Endothelial cell of umbilical vein (primary cell): ENCODE measurements at regions not wholly inside any gene's neighbourhood (a gene's known extent, or its start where the extent isn't known, plus 50 kb on each side); places are given as distances from the start of the nearest gene placed in this dataset.
A peak's percentile ranks its signal among the peaks of the same experiment; 100 is the strongest.
"Not testable (repeated sequence)": the region's sequence is repeated elsewhere in the genome, so short reads cannot be mapped to it uniquely, and the experiment has no call there.

Experiments used
- BruUV-seq: library from RNA; stranded (reverse); fragments of 400-500 nt; replicated peaks from 2 replicates; lab custom pipeline; 2021; lab: Mats Ljungman, UMichigan
- CTCF ChIA-PET: fragments of 300-600, 350-600 bp; sonication (Branson Sonifier 250); formaldehyde crosslinking; loops from one replicate; lab custom pipeline; 2021; ENCODE audit warnings: antibody characterized with exemption, inconsistent platforms; lab: Charles Lee
- POLR2A ChIA-PET: fragments of 300-600, 350-600 bp; sonication (Branson Sonifier 250); formaldehyde crosslinking; loops from one replicate; lab custom pipeline; 2021; ENCODE audit warnings: antibody characterized with exemption, inconsistent platforms; lab: Charles Lee
- DNase-seq: peaks from one replicate; pipeline ENCODE4 v3.0.0-alpha.2; 2011; ENCODE audit warnings: low read depth, low spot score
- FAIRE-seq: peaks from 2 replicates; lab custom pipeline; 2011; peaks lifted over from hg19 to GRCh38; lab: Jason Lieb, UNC
- H2AFZ ChIP-seq: 2 replicates; pipeline ENCODE4 v1.6.0; 2012; ENCODE audit warnings: low read depth, low read length, control low read depth, inconsistent platforms
- H3K27ac ChIP-seq: 2 replicates; pipeline ENCODE4 v1.5.1; 2011; ENCODE audit warnings: low read depth, mild to moderate bottlenecking, control low read depth, low read length, moderate library complexity; ENCODE audit not compliant: insufficient read depth
- H3K27me3 ChIP-seq, 2 experiments: 2 replicates each; pipeline versions ENCODE4 v1.6.0 to v1.6.1; 2011; ENCODE audit warnings: low read length in 2 of 2, mixed read lengths in 1 of 2; ENCODE audit not compliant: control insufficient read depth in 2 of 2, insufficient read depth in 2 of 2
- H3K36me3 ChIP-seq, 2 experiments: 2 replicates in 1 of 2; 3 replicates in 1 of 2; pipeline ENCODE4 v1.5.1; 2011; ENCODE audit warnings: low read length in 2 of 2, mild to moderate bottlenecking in 1 of 2, moderate library complexity in 1 of 2; ENCODE audit not compliant: control insufficient read depth in 2 of 2, insufficient read depth in 2 of 2; ENCODE audit errors: extremely low read depth in 1 of 2
- H3K4me1 ChIP-seq: 3 replicates; pipeline ENCODE4 v1.5.1; 2011; ENCODE audit warnings: mild to moderate bottlenecking, low read length; ENCODE audit not compliant: control insufficient read depth, insufficient read depth; ENCODE audit errors: extremely low read depth
- H3K4me2 ChIP-seq: 2 replicates; pipeline ENCODE4 v1.6.1; 2011; ENCODE audit warnings: low read length, control low read depth, mixed read lengths; ENCODE audit not compliant: insufficient read depth
- H3K4me3 ChIP-seq, 3 experiments: fragments of 200-600 bp in 1 of 3; sonication (generic), shearing (Covaris generic) in 1 of 3; replicated peaks in 1 of 3; 2 replicates each; pipeline ENCODE4 v1.5.1; 2011 to 2016; ENCODE audit warnings: control low read depth in 3 of 3, low read length in 3 of 3, mild to moderate bottlenecking in 2 of 3, inconsistent platforms in 1 of 3, low read depth in 1 of 3, moderate library complexity in 1 of 3; ENCODE audit not compliant: insufficient read depth in 1 of 3
- H3K79me2 ChIP-seq: 2 replicates; pipeline ENCODE4 v1.6.0; 2012; ENCODE audit warnings: low read length, inconsistent platforms; ENCODE audit not compliant: control insufficient read depth, insufficient read depth
- H3K9ac ChIP-seq: replicated peaks from 2 replicates; pipeline ENCODE3; 2011; ENCODE audit warnings: low read length, control low read depth; ENCODE audit not compliant: insufficient read depth; ENCODE audit errors: extremely low read depth
- H3K9me1 ChIP-seq: replicated peaks from 3 replicates; pipeline ENCODE4 v1.6.0; 2011; ENCODE audit warnings: mild to moderate bottlenecking, low read length; ENCODE audit not compliant: control insufficient read depth, insufficient read depth; ENCODE audit errors: extremely low read depth
- H3K9me3 ChIP-seq: replicated peaks from 2 replicates; pipeline ENCODE4 v1.5.1; 2012; ENCODE audit warnings: low read length, inconsistent platforms; ENCODE audit not compliant: control insufficient read depth, insufficient read depth
- H4K20me1 ChIP-seq: replicated peaks from 2 replicates; pipeline ENCODE3; 2011; ENCODE audit warnings: mild to moderate bottlenecking, low read length; ENCODE audit not compliant: control insufficient read depth, insufficient read depth; ENCODE audit errors: extremely low read depth
- FOS ChIP-seq: IDR thresholded peaks from 2 replicates; pipeline ENCODE4 v1.6.1; 2011; ENCODE audit warnings: mild to moderate bottlenecking, low read length, moderate library complexity, borderline replicate concordance; ENCODE audit not compliant: insufficient read depth
- GATA2 ChIP-seq: IDR thresholded peaks from 2 replicates; pipeline ENCODE4 v1.7.0; 2011; ENCODE audit warnings: low read depth, mild to moderate bottlenecking, moderate library complexity, mixed read lengths, low read length; ENCODE audit not compliant: insufficient read length, insufficient read depth
- JUN ChIP-seq: IDR thresholded peaks from 2 replicates; pipeline ENCODE4 v1.6.1; 2011; ENCODE audit warnings: borderline replicate concordance, low read depth; ENCODE audit not compliant: insufficient read length, insufficient read depth
- POLR2A ChIP-seq: IDR thresholded peaks from 2 replicates; pipeline ENCODE4 v1.6.1; 2012; ENCODE audit warnings: low read depth, mild to moderate bottlenecking, control low read depth, low read length
- POLR2AphosphoS5 ChIP-seq: IDR thresholded peaks from 2 replicates; pipeline ENCODE4 v1.6.1; 2012; ENCODE audit warnings: low read depth, mild to moderate bottlenecking, control low read depth, low read length, moderate library complexity; ENCODE audit not compliant: insufficient read depth
- dilution Hi-C: fragments of 300-500 bp; cut with MboI; formaldehyde crosslinking; loops from one replicate; pipeline ENCODE4 v1.15.0; 2019; ENCODE audit warnings: low sequenced_read_pairs; ENCODE audit not compliant: extremely low pct_ligation_motif_present
- intact Hi-C: fragments of 100-400 bp; cut with micrococcal nuclease; formaldehyde crosslinking; loops from one replicate; pipeline ENCODE4 v1.10.0; 2022
- TF ChIP-seq, protein P1 (sequence below): IDR thresholded peaks from 2 replicates; pipeline ENCODE4 v1.6.1; 2011; ENCODE audit not compliant: insufficient read depth, insufficient read length

DNA sequence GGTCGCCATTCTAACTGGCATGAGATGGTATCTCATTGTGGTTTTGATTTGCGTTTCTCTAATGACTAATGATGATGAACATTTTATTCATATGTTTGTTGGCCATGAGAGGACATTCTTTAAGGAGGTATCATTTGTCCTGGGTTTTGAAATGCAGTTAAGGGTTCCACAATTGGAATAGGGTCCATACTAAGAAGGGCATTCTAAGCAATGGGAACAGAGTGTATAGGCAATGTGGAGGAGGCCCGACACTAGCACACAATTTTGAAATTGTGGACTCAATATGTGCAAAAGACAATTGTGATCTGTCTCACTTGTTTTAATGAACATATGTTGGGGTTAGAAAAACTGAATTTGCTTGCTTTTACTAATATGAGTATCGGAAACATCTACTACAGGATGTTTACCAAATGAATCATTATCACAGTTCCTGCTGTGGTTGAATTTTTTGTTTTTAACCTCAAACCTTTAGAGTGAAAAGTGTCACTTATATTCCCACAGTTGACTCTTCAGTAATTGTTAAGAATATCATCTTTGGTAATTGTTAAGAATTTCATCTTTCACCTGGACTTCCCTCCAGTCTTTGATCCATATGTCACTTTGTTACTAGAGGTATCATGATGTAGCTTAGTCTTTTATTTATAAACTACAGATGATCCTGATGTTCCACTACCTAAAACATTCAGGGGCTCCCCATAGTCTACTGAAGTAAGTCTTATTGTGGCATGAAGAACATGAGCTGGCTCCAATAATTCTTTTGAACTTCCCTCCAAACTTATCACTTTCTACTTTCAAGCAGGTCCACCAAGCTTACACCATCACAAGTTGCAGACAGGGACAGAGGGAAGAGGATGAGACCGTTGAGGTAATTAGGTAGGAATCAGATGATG, 109.7 kb upstream of the KLF12 start:
- Histone ChIP-seq H3K36me3 (no peaks in the 10 kb centered on the region), H4K20me1 (no peaks in the 10 kb centered on the region), H2AFZ (peak overlapping the region; percentile 66), H3K79me2 (no peaks in the 10 kb centered on the region), H3K27ac (peak overlapping the region; percentile 77), H3K4me2 (peak overlapping the region; percentile 18), H3K27me3 (no peaks in the 10 kb centered on the region), H3K4me1 (peaks cover 13% of the 10 kb centered on the region), H3K4me3 (no peak overlapping the region), H3K9me3 (no peaks in the 10 kb centered on the region), H3K9ac (no peak overlapping the region), H3K9me1 (no peaks in the 10 kb centered on the region)
- peak; percentile 45 for TF ChIP-seq JUN
- TF ChIP-seq GATA2: peak; percentile 94
- no peak for TF ChIP-seq POLR2A
- TF ChIP-seq, protein P1, sequence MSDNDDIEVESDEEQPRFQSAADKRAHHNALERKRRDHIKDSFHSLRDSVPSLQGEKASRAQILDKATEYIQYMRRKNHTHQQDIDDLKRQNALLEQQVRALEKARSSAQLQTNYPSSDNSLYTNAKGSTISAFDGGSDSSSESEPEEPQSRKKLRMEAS: no peak
- TF ChIP-seq FOS: peak; percentile 46
- peak; percentile 37 for TF ChIP-seq POLR2AphosphoS5
- dilution Hi-C loops (no loop called here), intact Hi-C loops (loop anchor here (1.0 to 5.0 kb wide), 4 partner anchors 109 to 938 kb away; no protein-coding TSS in a partner anchor)
- ChIA-PET CTCF (no interaction called here), POLR2A (no interaction called here)
- DNase-seq: peak; percentile 59
- FAIRE-seq: peak; percentile 18
- TSS peak; percentile 94 for BruUV-seq

DNA sequence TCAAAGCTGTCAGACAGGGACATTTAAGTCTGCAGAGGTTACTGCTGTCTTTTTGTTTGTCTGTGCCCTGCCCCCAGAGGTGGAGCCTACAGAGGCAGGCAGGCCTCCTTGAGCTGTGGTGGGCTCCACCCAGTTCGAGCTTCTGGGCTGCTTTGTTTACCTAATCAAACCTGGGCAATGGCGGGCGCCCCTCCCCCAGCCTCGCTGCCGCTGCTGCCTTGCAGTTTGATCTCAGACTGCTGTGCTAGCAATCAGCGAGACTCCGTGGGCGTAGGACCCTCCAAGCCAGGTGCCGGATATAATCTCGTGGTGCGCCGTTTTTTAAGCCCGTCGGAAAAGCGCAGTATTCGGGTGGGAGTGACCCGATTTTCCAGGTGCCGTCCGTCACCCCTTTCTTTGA, 107.1 kb upstream of the KLF12 start:
- intact Hi-C loops: loop anchor here (5.0 kb wide), 2 partner anchors 474 to 941 kb away; no protein-coding TSS in a partner anchor

More for the DNA sequence above, 107.1 kb upstream of the KLF12 start:
- H3K36me3 ChIP-seq, BruUV-seq, H3K9me3 ChIP-seq, FAIRE-seq, dilution Hi-C loops, POLR2A ChIA-PET, H3K27ac ChIP-seq, H3K9me1 ChIP-seq, H4K20me1 ChIP-seq, H2AFZ ChIP-seq, CTCF ChIA-PET, H3K4me2 ChIP-seq, H3K9ac ChIP-seq, H3K27me3 ChIP-seq, H3K79me2 ChIP-seq, H3K4me3 ChIP-seq, DNase-seq: not testable (repeated sequence)
- H3K4me1 ChIP-seq: peaks cover 13% of the 10 kb centered on the region
